ENCODE measurements at regions not wholly inside any gene's neighbourhood (a gene's known extent, or its start where the extent isn't known, plus 50 kb on each side); places are given as distances from the start of the nearest gene placed in this dataset.
A peak's percentile ranks its signal among the peaks of the same experiment; 100 is the strongest.

- TF ChIP-seq, protein P1, sequence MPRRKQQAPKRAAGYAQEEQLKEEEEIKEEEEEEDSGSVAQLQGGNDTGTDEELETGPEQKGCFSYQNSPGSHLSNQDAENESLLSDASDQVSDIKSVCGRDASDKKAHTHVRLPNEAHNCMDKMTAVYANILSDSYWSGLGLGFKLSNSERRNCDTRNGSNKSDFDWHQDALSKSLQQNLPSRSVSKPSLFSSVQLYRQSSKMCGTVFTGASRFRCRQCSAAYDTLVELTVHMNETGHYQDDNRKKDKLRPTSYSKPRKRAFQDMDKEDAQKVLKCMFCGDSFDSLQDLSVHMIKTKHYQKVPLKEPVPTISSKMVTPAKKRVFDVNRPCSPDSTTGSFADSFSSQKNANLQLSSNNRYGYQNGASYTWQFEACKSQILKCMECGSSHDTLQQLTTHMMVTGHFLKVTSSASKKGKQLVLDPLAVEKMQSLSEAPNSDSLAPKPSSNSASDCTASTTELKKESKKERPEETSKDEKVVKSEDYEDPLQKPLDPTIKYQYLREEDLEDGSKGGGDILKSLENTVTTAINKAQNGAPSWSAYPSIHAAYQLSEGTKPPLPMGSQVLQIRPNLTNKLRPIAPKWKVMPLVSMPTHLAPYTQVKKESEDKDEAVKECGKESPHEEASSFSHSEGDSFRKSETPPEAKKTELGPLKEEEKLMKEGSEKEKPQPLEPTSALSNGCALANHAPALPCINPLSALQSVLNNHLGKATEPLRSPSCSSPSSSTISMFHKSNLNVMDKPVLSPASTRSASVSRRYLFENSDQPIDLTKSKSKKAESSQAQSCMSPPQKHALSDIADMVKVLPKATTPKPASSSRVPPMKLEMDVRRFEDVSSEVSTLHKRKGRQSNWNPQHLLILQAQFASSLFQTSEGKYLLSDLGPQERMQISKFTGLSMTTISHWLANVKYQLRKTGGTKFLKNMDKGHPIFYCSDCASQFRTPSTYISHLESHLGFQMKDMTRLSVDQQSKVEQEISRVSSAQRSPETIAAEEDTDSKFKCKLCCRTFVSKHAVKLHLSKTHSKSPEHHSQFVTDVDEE (CRISPR knock-in tag; IDR thresholded peaks at IDR 0.05): no peak
- TF ChIP-seq OSR1 (CRISPR knock-in tag; IDR thresholded peaks at IDR 0.05): no peak
These were observed 117.6 kb upstream of the JCAD start (continued) for GRCh38 chr10:30176776-30177533.

DNA sequence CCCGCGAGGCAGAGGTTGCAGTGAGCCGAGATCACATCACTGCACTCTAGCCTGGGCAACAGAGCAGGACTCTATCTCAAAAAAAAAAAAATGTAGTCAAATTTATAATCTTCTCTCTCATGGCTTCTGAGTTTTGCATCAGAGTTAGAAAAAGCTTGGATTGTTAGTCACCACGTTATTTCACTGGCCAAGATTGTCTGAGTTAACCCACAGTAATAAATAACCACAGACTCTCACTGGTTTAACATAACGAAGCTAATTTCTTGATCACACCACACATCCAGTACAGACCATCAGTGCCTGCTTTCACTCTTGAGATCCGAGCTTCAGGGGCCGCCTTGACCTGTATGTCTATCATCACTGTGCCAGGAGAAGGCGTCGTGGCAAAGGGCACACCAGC lies 116.8 kb upstream of the JCAD start:
- peak; percentile 58 for ATAC-seq
- TF ChIP-seq, protein P2, sequence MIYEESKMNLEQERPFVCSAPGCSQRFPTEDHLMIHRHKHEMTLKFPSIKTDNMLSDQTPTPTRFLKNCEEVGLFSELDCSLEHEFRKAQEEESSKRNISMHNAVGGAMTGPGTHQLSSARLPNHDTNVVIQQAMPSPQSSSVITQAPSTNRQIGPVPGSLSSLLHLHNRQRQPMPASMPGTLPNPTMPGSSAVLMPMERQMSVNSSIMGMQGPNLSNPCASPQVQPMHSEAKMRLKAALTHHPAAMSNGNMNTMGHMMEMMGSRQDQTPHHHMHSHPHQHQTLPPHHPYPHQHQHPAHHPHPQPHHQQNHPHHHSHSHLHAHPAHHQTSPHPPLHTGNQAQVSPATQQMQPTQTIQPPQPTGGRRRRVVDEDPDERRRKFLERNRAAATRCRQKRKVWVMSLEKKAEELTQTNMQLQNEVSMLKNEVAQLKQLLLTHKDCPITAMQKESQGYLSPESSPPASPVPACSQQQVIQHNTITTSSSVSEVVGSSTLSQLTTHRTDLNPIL (CRISPR knock-in tag; IDR thresholded peaks at IDR 0.05; ENCODE audit: low read depth): no peak
- TF ChIP-seq ZNF70 (CRISPR knock-in tag; IDR thresholded peaks at IDR 0.05) (no peak), ARNTL (CRISPR knock-in tag; IDR thresholded peaks at IDR 0.05; ENCODE audit: borderline replicate concordance, low read depth) (no peak), TOX (CRISPR knock-in tag; IDR thresholded peaks at IDR 0.05; ENCODE audit: borderline replicate concordance) (no peak), CSDC2 (CRISPR knock-in tag; IDR thresholded peaks at IDR 0.05) (no peak), BACH2 (CRISPR knock-in tag; IDR thresholded peaks at IDR 0.05; ENCODE audit: borderline replicate concordance) (no peak)

GRCh38 chr10:30172673-30173072 lies 113.3 kb upstream of the JCAD start:
- ATAC-seq: no peak
- TF ChIP-seq, protein P3, sequence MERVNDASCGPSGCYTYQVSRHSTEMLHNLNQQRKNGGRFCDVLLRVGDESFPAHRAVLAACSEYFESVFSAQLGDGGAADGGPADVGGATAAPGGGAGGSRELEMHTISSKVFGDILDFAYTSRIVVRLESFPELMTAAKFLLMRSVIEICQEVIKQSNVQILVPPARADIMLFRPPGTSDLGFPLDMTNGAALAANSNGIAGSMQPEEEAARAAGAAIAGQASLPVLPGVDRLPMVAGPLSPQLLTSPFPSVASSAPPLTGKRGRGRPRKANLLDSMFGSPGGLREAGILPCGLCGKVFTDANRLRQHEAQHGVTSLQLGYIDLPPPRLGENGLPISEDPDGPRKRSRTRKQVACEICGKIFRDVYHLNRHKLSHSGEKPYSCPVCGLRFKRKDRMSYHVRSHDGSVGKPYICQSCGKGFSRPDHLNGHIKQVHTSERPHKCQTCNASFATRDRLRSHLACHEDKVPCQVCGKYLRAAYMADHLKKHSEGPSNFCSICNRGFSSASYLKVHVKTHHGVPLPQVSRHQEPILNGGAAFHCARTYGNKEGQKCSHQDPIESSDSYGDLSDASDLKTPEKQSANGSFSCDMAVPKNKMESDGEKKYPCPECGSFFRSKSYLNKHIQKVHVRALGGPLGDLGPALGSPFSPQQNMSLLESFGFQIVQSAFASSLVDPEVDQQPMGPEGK (CRISPR knock-in tag; IDR thresholded peaks at IDR 0.05; ENCODE audit: borderline replicate concordance): no peak
- TF ChIP-seq ESRRG (CRISPR knock-in tag; IDR thresholded peaks at IDR 0.05) (no peak), PPARA (CRISPR knock-in tag; IDR thresholded peaks at IDR 0.05; ENCODE audit: borderline replicate concordance) (no peak), OSR1 (CRISPR knock-in tag; IDR thresholded peaks at IDR 0.05) (no peak), ZFP3 (CRISPR knock-in tag; IDR thresholded peaks at IDR 0.05) (no peak), TOX (CRISPR knock-in tag; IDR thresholded peaks at IDR 0.05; ENCODE audit: borderline replicate concordance) (no peak), TCF4 (CRISPR knock-in tag; IDR thresholded peaks at IDR 0.05; ENCODE audit: borderline replicate concordance) (no peak), CSDC2 (CRISPR knock-in tag; IDR thresholded peaks at IDR 0.05) (no peak), GLIS3 (CRISPR knock-in tag; IDR thresholded peaks at IDR 0.05) (no peak), ZNF8 (CRISPR knock-in tag; IDR thresholded peaks at IDR 0.05) (no peak), ZNF70 (CRISPR knock-in tag; IDR thresholded peaks at IDR 0.05) (no peak), ARNTL (CRISPR knock-in tag; IDR thresholded peaks at IDR 0.05; ENCODE audit: borderline replicate concordance, low read depth) (no peak), SNAI2 (CRISPR knock-in tag; IDR thresholded peaks at IDR 0.05) (no peak)
- TF ChIP-seq, protein P1 (CRISPR knock-in tag; IDR thresholded peaks at IDR 0.05): no peak

DNA sequence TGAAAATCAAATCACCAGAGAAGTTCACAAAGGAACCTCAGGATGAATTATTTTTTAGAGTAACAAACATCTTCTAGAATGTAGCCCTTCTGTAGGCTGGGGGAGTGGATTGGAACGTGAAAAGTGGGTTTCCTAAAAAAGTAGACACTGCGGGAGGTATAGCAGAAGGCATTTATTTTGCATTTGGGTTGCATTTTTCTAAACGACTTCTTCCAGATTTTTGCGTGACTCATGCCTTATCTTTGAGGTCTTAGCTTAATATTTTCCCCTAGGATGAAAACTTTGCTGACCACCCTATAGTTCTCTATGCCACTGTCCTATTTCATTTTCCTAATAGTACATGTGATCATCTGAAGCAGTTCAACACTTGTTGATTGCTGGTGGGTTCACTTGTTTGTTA lies 112.7 kb upstream of the JCAD start:
- no peak for ATAC-seq

More for the DNA sequence above, 112.7 kb upstream of the JCAD start:
- TF ChIP-seq PPARA (CRISPR knock-in tag; IDR thresholded peaks at IDR 0.05; ENCODE audit: borderline replicate concordance) (no peak), OSR1 (CRISPR knock-in tag; IDR thresholded peaks at IDR 0.05) (no peak), TCF4 (CRISPR knock-in tag; IDR thresholded peaks at IDR 0.05; ENCODE audit: borderline replicate concordance) (no peak), ZFP3 (CRISPR knock-in tag; IDR thresholded peaks at IDR 0.05) (no peak), BACH2 (CRISPR knock-in tag; IDR thresholded peaks at IDR 0.05; ENCODE audit: borderline replicate concordance) (no peak), ARNTL (CRISPR knock-in tag; IDR thresholded peaks at IDR 0.05; ENCODE audit: borderline replicate concordance, low read depth) (no peak), RARB (CRISPR knock-in tag; IDR thresholded peaks at IDR 0.05) (no peak), CSRNP3 (CRISPR knock-in tag; IDR thresholded peaks at IDR 0.05) (no peak), ZNF70 (CRISPR knock-in tag; IDR thresholded peaks at IDR 0.05) (no peak)
- TF ChIP-seq, protein P1 (CRISPR knock-in tag; IDR thresholded peaks at IDR 0.05): no peak

Data from SK-N-SH treated with all-trans-retinoic acid at 6 μM for 48 hours (cell line).